Naive thymus-derived CD8-positive, alpha-beta T cell (primary cell): ENCODE measurements at regions not wholly inside any gene's neighbourhood (a gene's known extent, or its start where the extent isn't known, plus 50 kb on each side); places are given as distances from the start of the nearest gene placed in this dataset.

Source experiments
- ATAC-seq, 2 donors: fragments of 150-1000 bp; cut with Tn5 transposase in 1 of 2; sonication (Bioruptor Pico), chemical (Tn5 transposase) in 1 of 2; 1 replicate in 1 of 2; 2 replicates in 1 of 2; pipeline ENCODE4 v1.10.0; 2021; ENCODE audit warnings: mild to moderate bottlenecking in 2 of 2, moderate library complexity in 2 of 2
- POLR2A ChIA-PET: fragments of 350-600 bp; sonication (Branson Sonifier 250); formaldehyde crosslinking; loops from one replicate; lab custom pipeline; 2021; ENCODE audit warnings: antibody characterized with exemption; lab: Charles Lee
- DNase-seq, 10 donors: peaks; one replicate each; pipeline versions ENCODE4 v3.0.0 to v3.0.0-alpha.2; 2020 to 2022
- H3K27ac Mint-ChIP-seq, 10 donors: one replicate each; pipeline ENCODE4 v1.8.0; 2020 to 2022; ENCODE audit warnings: mild to moderate bottlenecking in 10 of 10, mixed read lengths in 10 of 10, moderate library complexity in 4 of 10, inconsistent platforms in 1 of 10
- H3K27me3 Mint-ChIP-seq, 5 donors: one replicate each; pipeline ENCODE4 v1.8.0; 2021 to 2022; ENCODE audit warnings: mixed read lengths in 5 of 5
- H3K36me3 Mint-ChIP-seq, 3 donors: one replicate each; pipeline ENCODE4 v1.8.0; 2020 to 2022; ENCODE audit warnings: mixed read lengths in 3 of 3, mild to moderate bottlenecking in 2 of 3, inconsistent platforms in 1 of 3
- H3K4me1 Mint-ChIP-seq, 4 donors: one replicate each; pipeline ENCODE4 v1.8.0; 2021 to 2022; ENCODE audit warnings: mixed read lengths in 4 of 4
- H3K4me3 Mint-ChIP-seq, 10 donors: one replicate each; pipeline ENCODE4 v1.8.0; 2020 to 2022; ENCODE audit warnings: mild to moderate bottlenecking in 10 of 10, mixed read lengths in 10 of 10, moderate library complexity in 6 of 10, inconsistent platforms in 1 of 10
- H3K9me3 Mint-ChIP-seq, 9 donors: one replicate each; pipeline ENCODE4 v1.8.0; 2020 to 2022; ENCODE audit warnings: mixed read lengths in 9 of 9, mild to moderate bottlenecking in 3 of 9, inconsistent platforms in 1 of 9, moderate library complexity in 1 of 9

GRCh38 chr14:39488600-39488999, 56.4 kb upstream of the FBXO33 start:
- Mint-ChIP-seq H3K27me3 (no peaks in the 10 kb centered on the region), H3K4me3 (no peak overlapping the region), H3K27ac (no peak overlapping the region), H3K36me3 (peaks cover 0 to 2% (median 0%) of the 10 kb centered on the region in 3 donors), H3K4me1 (peaks cover 0 to 2% (median 0%) of the 10 kb centered on the region in 4 donors), H3K9me3 (no peaks in the 10 kb centered on the region)
- DNase-seq (no peak), ATAC-seq (no peak)
- POLR2A ChIA-PET: interaction anchor here (0.5 kb wide), 1 partner anchor 55 kb away, joined by 3 read pairs; no protein-coding TSS in a partner anchor

- H3K4me3 Mint-ChIP-seq: no peak overlapping the region
- DNase-seq (no peak), ATAC-seq (no peak)
- peaks cover 0 to 4% (median 0%) of the 10 kb centered on the region in 5 donors for H3K27me3 Mint-ChIP-seq
- H3K9me3 Mint-ChIP-seq: peaks cover 0 to 10% (median 0%) of the 10 kb centered on the region in 9 donors
- H3K36me3 Mint-ChIP-seq: peaks cover 4 to 5% (median 4%) of the 10 kb centered on the region in 3 donors
- POLR2A ChIA-PET: no interaction called here
- H3K4me1 Mint-ChIP-seq: no peaks in the 10 kb centered on the region
- peak overlapping the region in 1 of 10 donors; percentile 31 for H3K27ac Mint-ChIP-seq
Measured at GRCh38 chr14:39483682-39484081, 51.4 kb upstream of the FBXO33 start.
